H1 (cell line): ENCODE measurements at regions not wholly inside any gene's neighbourhood (a gene's known extent, or its start where the extent isn't known, plus 50 kb on each side); places are given as distances from the start of the nearest gene placed in this dataset.

ENCODE experiments used
- EGR1 ChIP-seq: IDR thresholded peaks from 2 replicates; pipeline ENCODE4 v1.6.1; 2011; ENCODE audit warnings: low read depth, low read length, borderline replicate concordance
- EP300 ChIP-seq, 2 experiments: IDR thresholded peaks; 1 replicate in 1 of 2; 2 replicates in 1 of 2; pipeline ENCODE4 v1.6.1; 2011 to 2012; ENCODE audit warnings: low read depth in 2 of 2, low read length in 2 of 2, mild to moderate bottlenecking in 2 of 2, borderline replicate concordance in 1 of 2, inconsistent platforms in 1 of 2, moderate library complexity in 1 of 2
- EZH2 ChIP-seq: fragments of 200-600 bp; sonication (generic); IDR thresholded peaks from 2 replicates; pipeline ENCODE4 v1.7.1; 2012; ENCODE audit warnings: low read depth, mild to moderate bottlenecking, moderate library complexity, low read length, inconsistent platforms; ENCODE audit not compliant: severe bottlenecking
- NRF1 ChIP-seq: IDR thresholded peaks from 2 replicates; pipeline ENCODE4 v1.6.1; 2011; ENCODE audit warnings: mild to moderate bottlenecking, low read depth, low read length, improper control_type of control experiment
- PHF8 ChIP-seq: fragments of 200-600 bp; sonication (generic); conservative IDR thresholded peaks from 2 replicates; pipeline ENCODE4 v1.7.1; 2012; ENCODE audit warnings: low read depth, mild to moderate bottlenecking, inconsistent platforms, low read length, moderate library complexity
- POLR2A ChIP-seq, 2 experiments: IDR thresholded peaks; 1 replicate in 1 of 2; 2 replicates in 1 of 2; pipeline ENCODE4 v1.6.1; 2011; ENCODE audit warnings: low read depth in 2 of 2, low read length in 2 of 2, mild to moderate bottlenecking in 2 of 2; ENCODE audit errors: control extremely low read depth in 1 of 2
- TAF1 ChIP-seq: IDR thresholded peaks from 2 replicates; pipeline ENCODE4 v1.6.1; 2011; ENCODE audit warnings: mild to moderate bottlenecking, low read depth, low read length
- TF ChIP-seq, protein P1 (sequence below), 3 experiments: IDR thresholded peaks; 1 replicate in 2 of 3; 2 replicates in 1 of 3; pipeline versions ENCODE4 v1.5.1 to v1.6.1; 2011; ENCODE audit warnings: low read length in 3 of 3, mild to moderate bottlenecking in 3 of 3, inconsistent platforms in 2 of 3, low read depth in 1 of 3, moderate library complexity in 1 of 3; ENCODE audit not compliant: insufficient read depth in 1 of 3; ENCODE audit errors: control extremely low read depth in 1 of 3

DNA sequence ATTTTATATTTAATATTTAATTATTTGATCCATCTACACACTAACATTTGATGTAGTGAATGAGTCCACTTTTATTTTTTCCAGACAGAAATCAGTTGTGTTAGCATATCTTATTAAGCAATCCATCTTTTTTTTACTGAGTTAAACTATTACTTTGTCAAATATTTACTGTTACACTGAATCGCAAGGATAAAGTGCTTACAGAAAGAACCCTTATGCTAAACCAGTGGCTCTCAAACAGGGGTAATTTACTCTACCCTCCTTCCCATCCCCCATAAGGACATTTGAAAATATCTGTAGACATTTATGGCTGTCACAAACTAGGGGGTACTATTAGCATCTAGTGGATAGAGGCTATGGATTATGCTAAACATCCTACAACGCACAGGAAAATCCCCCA, 508.2 kb downstream of the C12orf50 start:
- TF ChIP-seq PHF8 = no peak
- TF ChIP-seq EZH2 = no peak
- TF ChIP-seq, protein P1, sequence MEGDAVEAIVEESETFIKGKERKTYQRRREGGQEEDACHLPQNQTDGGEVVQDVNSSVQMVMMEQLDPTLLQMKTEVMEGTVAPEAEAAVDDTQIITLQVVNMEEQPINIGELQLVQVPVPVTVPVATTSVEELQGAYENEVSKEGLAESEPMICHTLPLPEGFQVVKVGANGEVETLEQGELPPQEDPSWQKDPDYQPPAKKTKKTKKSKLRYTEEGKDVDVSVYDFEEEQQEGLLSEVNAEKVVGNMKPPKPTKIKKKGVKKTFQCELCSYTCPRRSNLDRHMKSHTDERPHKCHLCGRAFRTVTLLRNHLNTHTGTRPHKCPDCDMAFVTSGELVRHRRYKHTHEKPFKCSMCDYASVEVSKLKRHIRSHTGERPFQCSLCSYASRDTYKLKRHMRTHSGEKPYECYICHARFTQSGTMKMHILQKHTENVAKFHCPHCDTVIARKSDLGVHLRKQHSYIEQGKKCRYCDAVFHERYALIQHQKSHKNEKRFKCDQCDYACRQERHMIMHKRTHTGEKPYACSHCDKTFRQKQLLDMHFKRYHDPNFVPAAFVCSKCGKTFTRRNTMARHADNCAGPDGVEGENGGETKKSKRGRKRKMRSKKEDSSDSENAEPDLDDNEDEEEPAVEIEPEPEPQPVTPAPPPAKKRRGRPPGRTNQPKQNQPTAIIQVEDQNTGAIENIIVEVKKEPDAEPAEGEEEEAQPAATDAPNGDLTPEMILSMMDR (IDR thresholded peaks at IDR 0.05; ENCODE audit: control extremely low read depth in 1 of 3, insufficient read depth in 1 of 3, low read depth in 1 of 3, low read length in 3 of 3) = no peak
- TF ChIP-seq POLR2A (IDR thresholded peaks at IDR 0.05; ENCODE audit: control extremely low read depth in 1 of 2, low read depth in 2 of 2, low read length in 2 of 2) = no peak
- no peak for TF ChIP-seq EP300 (IDR thresholded peaks at IDR 0.05; ENCODE audit: borderline replicate concordance in 1 of 2, low read depth in 2 of 2, low read length in 2 of 2)
- no peak for TF ChIP-seq TAF1
- TF ChIP-seq NRF1 = no peak
- no peak for TF ChIP-seq EGR1
